B cell (primary cell): ENCODE measurements at regions not wholly inside any gene's neighbourhood (a gene's known extent, or its start where the extent isn't known, plus 50 kb on each side); places are given as distances from the start of the nearest gene placed in this dataset. TPM values are rescaled to one million over a fixed set of nuclear protein-coding genes. Genes with fewer than 3 reads are reported as not detected.

Experiments
- ATAC-seq: fragments of 200-7000 bp; cut with Tn5 transposase; one replicate; pipeline ENCODE4 v1.10.0; 2021; ENCODE audit warnings: low read depth, mild to moderate bottlenecking, moderate number of reproducible peaks, moderate library complexity
- CTCF ChIA-PET: fragments of 350-600 bp; sonication (Branson Sonifier 250); formaldehyde crosslinking; loops from one replicate; lab custom pipeline; 2021; ENCODE audit warnings: antibody characterized with exemption, inconsistent platforms; lab: Charles Lee
- POLR2A ChIA-PET: fragments of 350-600 bp; sonication (Branson Sonifier 250); formaldehyde crosslinking; loops from one replicate; lab custom pipeline; 2021; ENCODE audit warnings: antibody characterized with exemption; lab: Charles Lee
- DNase-seq: peaks from one replicate; pipeline ENCODE4 v3.0.0; 2013
- H2AFZ ChIP-seq: 2 replicates; pipeline ENCODE4 v1.6.1; 2012; ENCODE audit warnings: mild to moderate bottlenecking, low read depth, low read length; ENCODE audit not compliant: insufficient read depth, poor library complexity, severe bottlenecking
- H3K27ac ChIP-seq, 2 donors: 1 replicate in 1 of 2; 2 replicates in 1 of 2; pipeline ENCODE4 v1.5.1; 2012 to 2013; ENCODE audit warnings: low read length in 2 of 2, mild to moderate bottlenecking in 2 of 2, moderate library complexity in 1 of 2
- H3K27me3 ChIP-seq, 4 experiments: fragments of 200-600 bp in 1 of 4; sonication (generic) in 1 of 4; replicated peaks in 1 of 4; 1 replicate in 2 of 4; 2 replicates in 2 of 4; pipeline versions ENCODE4 v1.6.1 to v1.7.0; 2013 to 2016; ENCODE audit warnings: low read length in 3 of 4, mild to moderate bottlenecking in 2 of 4, mixed read lengths in 1 of 4, moderate library complexity in 1 of 4; ENCODE audit not compliant: insufficient read depth in 4 of 4, control insufficient read depth in 3 of 4; ENCODE audit errors: control extremely low read depth in 1 of 4
- H3K36me3 ChIP-seq, 2 experiments: replicated peaks in 1 of 2; 1 replicate in 1 of 2; 2 replicates in 1 of 2; pipeline versions ENCODE4 v1.6.1 to v1.7.1; 2013; ENCODE audit warnings: low read length in 1 of 2; ENCODE audit not compliant: insufficient read depth in 2 of 2, control insufficient read depth in 1 of 2; ENCODE audit errors: control extremely low read depth in 1 of 2, extremely low read depth in 1 of 2
- H3K4me1 ChIP-seq, 2 donors: fragments of 200-600 bp in 1 of 2; sonication (generic) in 1 of 2; 1 replicate in 1 of 2; 2 replicates in 1 of 2; pipeline versions ENCODE4 v1.5.1 to v1.6.1; 2013 to 2017; ENCODE audit warnings: low read length in 2 of 2; ENCODE audit not compliant: control insufficient read depth in 2 of 2, insufficient read depth in 2 of 2
- H3K4me2 ChIP-seq: replicated peaks from 2 replicates; pipeline ENCODE3; 2012; ENCODE audit warnings: mild to moderate bottlenecking, low read depth, low read length; ENCODE audit not compliant: poor library complexity, severe bottlenecking
- H3K4me3 ChIP-seq, 5 experiments: fragments of 200-600 bp in 1 of 5; sonication (generic) in 1 of 5; 1 replicate in 3 of 5; 2 replicates in 2 of 5; pipeline versions ENCODE4 v1.5.1 to v1.7.0; 2011 to 2016; ENCODE audit warnings: low read length in 4 of 5, mild to moderate bottlenecking in 4 of 5, low read depth in 2 of 5, control low read depth in 1 of 5, moderate library complexity in 1 of 5; ENCODE audit not compliant: insufficient read depth in 1 of 5; ENCODE audit errors: control extremely low read depth in 1 of 5, extremely low read depth in 1 of 5
- H3K79me2 ChIP-seq: fragments of 200-600 bp; sonication (generic); one replicate; pipeline ENCODE4 v1.6.0; 2016; ENCODE audit warnings: low read length; ENCODE audit not compliant: control insufficient read depth, insufficient read depth
- H3K9ac ChIP-seq: fragments of 200-600 bp; sonication (generic); 2 replicates; pipeline ENCODE4 v1.6.1; 2017; ENCODE audit warnings: mild to moderate bottlenecking, low read length, moderate library complexity
- H3K9me3 ChIP-seq, 3 donors: one replicate each; pipeline versions ENCODE4 v1.6.1 to v1.7.1; 2013; ENCODE audit warnings: low read length in 2 of 3; ENCODE audit not compliant: control insufficient read depth in 2 of 3, insufficient read depth in 1 of 3; ENCODE audit errors: control extremely low read depth in 1 of 3
- H4K20me1 ChIP-seq: 2 replicates; pipeline ENCODE4 v1.6.0; 2012; ENCODE audit warnings: mild to moderate bottlenecking, low read length; ENCODE audit not compliant: insufficient read depth, control insufficient read depth, poor library complexity, severe bottlenecking
- H3K27ac Mint-ChIP-seq: one replicate; pipeline ENCODE4 v1.8.0; 2021; ENCODE audit warnings: mixed read lengths
- H3K27me3 Mint-ChIP-seq: one replicate; pipeline ENCODE4 v1.8.0; 2021; ENCODE audit warnings: mixed read lengths
- H3K4me1 Mint-ChIP-seq: one replicate; pipeline ENCODE4 v1.8.0; 2021; ENCODE audit warnings: mixed read lengths
- H3K4me3 Mint-ChIP-seq: one replicate; pipeline ENCODE4 v1.8.0; 2021; ENCODE audit warnings: mixed read lengths
- H3K9me3 Mint-ChIP-seq: one replicate; pipeline ENCODE4 v1.8.0; 2022; ENCODE audit warnings: mixed read lengths; ENCODE audit not compliant: insufficient read depth
- CTCF ChIP-seq: fragments of 200-600 bp; IDR thresholded peaks from one replicate; pipeline ENCODE4 v1.8.0; 2022; ENCODE audit warnings: antibody characterized with exemption, mild to moderate bottlenecking
- EZH2 ChIP-seq: IDR thresholded peaks from 2 replicates; pipeline ENCODE4 v1.6.1; 2012; ENCODE audit warnings: borderline replicate concordance, low read depth, mild to moderate bottlenecking, moderate library complexity, low read length; ENCODE audit not compliant: insufficient read depth, poor library complexity, severe bottlenecking
- WGBS: methylation state at CpG from one replicate; pipeline ENCODE4 v1.1.5; 2013; ENCODE audit warnings: missing lambda C conversion rate; ENCODE audit not compliant: insufficient coverage; 5-methylcytosine and 5-hydroxymethylcytosine counted together
- intact Hi-C: fragments of 100-400 bp; cut with micrococcal nuclease; formaldehyde crosslinking; loops from one replicate; pipeline ENCODE4 v1.10.0; 2022
- small RNA-seq: library from RNA; depleted of rRNA; stranded (forward); fragments of <200 nt; gene quantifications from one replicate; pipeline ENCODE3, GENCODE V24; 2012; ENCODE audit warnings: low replicate concordance, low read depth; ENCODE audit not compliant: insufficient read length

- ChIA-PET POLR2A (no interaction called here), CTCF (no interaction called here)
- Histone ChIP-seq H3K27ac (no peak overlapping the region), H2AFZ (no peak overlapping the region), H3K79me2 (no peaks in the 10 kb centered on the region), H3K9me3 (no peaks in the 10 kb centered on the region), H4K20me1 (no peaks in the 10 kb centered on the region), H3K9ac (no peak overlapping the region), H3K4me3 (no peak overlapping the region), H3K4me1 (no peaks in the 10 kb centered on the region), H3K27me3 (peaks cover 0 to 4% (median 0%) of the 10 kb centered on the region in 4 experiments), H3K36me3 (no peaks in the 10 kb centered on the region), H3K4me2 (no peak overlapping the region)
- intact Hi-C loops: no loop called here
- no CpG with 5 or more reads among the region's 2 CpGs for WGBS
- TF ChIP-seq CTCF: no peak
- no peak for TF ChIP-seq EZH2
- DNase-seq (no peak), ATAC-seq (no peak)
- no peaks in the 10 kb centered on the region for H3K4me1 Mint-ChIP-seq
- no peaks in the 10 kb centered on the region for H3K9me3 Mint-ChIP-seq
- H3K27me3 Mint-ChIP-seq: peaks cover 9% of the 10 kb centered on the region
- no peak overlapping the region for H3K27ac Mint-ChIP-seq
- H3K4me3 Mint-ChIP-seq: no peak overlapping the region
Observed at GRCh38 chr7:93629291-93629801, 54.8 kb upstream of the CALCR start.

GRCh38 chr7:93626869-93627268, 52.3 kb upstream of the CALCR start:
- TF ChIP-seq EZH2: no peak
- TF ChIP-seq CTCF: no peak
- POLR2A ChIA-PET: no interaction called here
- no peaks in the 10 kb centered on the region for H3K36me3 ChIP-seq
- no peaks in the 10 kb centered on the region for H3K9me3 Mint-ChIP-seq
- intact Hi-C loops: no loop called here
- H3K9ac ChIP-seq: no peak overlapping the region
- H3K4me1 ChIP-seq: no peaks in the 10 kb centered on the region
- H3K4me2 ChIP-seq: no peak overlapping the region
- H3K9me3 ChIP-seq: no peaks in the 10 kb centered on the region
- no peak overlapping the region for H3K4me3 Mint-ChIP-seq
- DNase-seq (no peak), ATAC-seq (no peak)
- H3K79me2 ChIP-seq: no peaks in the 10 kb centered on the region
- H3K27ac Mint-ChIP-seq: no peak overlapping the region
- no peak overlapping the region for H2AFZ ChIP-seq
- H3K27ac ChIP-seq: no peak overlapping the region
- no CpG with 5 or more reads among the region's 1 CpG for WGBS
- CTCF ChIA-PET: no interaction called here
- no peaks in the 10 kb centered on the region for H4K20me1 ChIP-seq
- H3K27me3 ChIP-seq: no peaks in the 10 kb centered on the region
- H3K4me3 ChIP-seq: no peak overlapping the region
- peaks cover 8% of the 10 kb centered on the region for H3K27me3 Mint-ChIP-seq
- no peaks in the 10 kb centered on the region for H3K4me1 Mint-ChIP-seq

Small RNA genes in the stretch of these regions (small RNA-seq; reads per million reads assigned to genes)
- gene AC002075.2: not detected
- gene MIR4652: not detected
